ENCODE measurements at regions not wholly inside any gene's neighbourhood (a gene's known extent, or its start where the extent isn't known, plus 50 kb on each side); places are given as distances from the start of the nearest gene placed in this dataset.
A peak's percentile ranks its signal among the peaks of the same experiment; 100 is the strongest.
"Not testable (repeated sequence)": the region's sequence is repeated elsewhere in the genome, so short reads cannot be mapped to it uniquely, and the experiment has no call there.

DNA sequence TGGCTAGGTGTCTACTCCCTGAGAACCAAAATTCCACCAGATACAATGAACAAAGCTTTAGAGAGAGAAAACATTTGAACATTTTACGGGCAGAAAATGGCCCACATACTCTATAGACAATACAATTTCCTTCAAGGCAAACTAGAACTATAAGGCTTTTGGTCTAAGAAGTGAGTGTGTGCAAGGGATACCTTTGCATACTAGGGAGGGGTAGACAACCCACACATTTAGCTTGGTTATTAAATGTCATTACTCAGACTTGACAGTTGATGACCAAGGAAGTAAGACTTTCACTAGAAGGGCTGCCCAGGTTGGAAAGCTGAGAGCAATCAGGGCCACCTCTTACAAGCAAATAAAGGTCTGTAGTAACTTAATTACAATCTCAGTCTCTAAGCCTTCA lies 64.0 kb upstream of the PLEKHM1 start:
- not testable (repeated sequence) for DNase-seq (ENCODE audit: low spot score)

DNA sequence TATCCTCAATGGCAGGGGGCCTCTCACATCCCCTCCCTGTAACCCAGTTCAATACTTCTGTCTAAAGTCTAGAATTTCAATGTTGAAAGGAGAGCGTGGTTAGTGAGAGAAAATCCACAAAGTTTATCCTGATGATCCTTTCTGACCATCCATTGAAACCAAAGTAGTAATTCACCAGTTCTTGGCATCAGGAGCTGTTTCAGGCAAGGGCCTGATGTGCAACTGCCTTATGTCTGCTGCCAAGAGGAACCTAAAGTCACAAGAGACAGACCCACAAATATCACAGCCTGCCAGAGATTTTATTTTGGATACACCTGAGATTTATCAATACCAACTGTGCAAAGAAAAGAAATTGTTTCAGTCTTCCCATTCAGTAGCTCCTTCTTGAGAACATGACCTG lies 68.3 kb upstream of the PLEKHM1 start:
- DNase-seq (ENCODE audit: low spot score): not testable (repeated sequence)

DNA sequence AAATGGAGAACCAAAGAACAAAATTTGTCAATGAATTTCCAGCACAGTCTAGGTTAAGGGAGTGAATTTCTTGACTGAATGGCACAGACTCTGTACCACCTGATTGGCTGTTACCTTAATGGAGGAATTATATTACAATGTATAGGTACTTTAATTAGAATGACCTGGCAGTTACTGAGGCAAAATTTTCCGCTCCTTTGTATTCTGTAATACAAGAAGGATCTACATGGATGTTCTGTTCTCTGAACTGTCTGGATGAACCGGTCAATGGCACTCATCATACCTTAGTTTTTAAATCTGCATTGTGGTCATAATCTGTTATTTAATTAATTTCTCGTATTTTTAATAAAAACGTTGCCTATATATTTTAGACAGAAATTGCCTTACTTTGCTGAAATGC lies 72.3 kb upstream of the PLEKHM1 start:
- DNase-seq (ENCODE audit: low spot score): not testable (repeated sequence)

DNA sequence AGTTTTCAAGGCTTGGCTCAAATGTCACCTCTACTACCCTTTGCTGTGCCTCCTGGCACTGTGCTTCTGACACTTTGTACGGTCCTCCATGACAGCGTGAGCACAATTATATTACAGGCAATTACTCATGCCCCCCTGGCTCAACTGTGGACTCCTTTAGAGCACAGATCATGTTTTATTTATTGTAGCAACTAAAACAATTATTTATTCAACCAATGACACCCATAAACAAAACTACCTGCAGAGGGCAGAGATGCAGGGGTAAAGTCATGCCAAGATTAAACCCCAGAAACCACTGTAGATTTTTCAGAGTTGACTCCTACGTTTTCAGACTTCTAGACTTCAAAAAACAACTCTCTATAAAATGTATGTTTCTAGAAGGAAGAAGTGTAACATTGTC lies 72.8 kb upstream of the PLEKHM1 start:
- not testable (repeated sequence) for DNase-seq (ENCODE audit: low spot score)

DNA sequence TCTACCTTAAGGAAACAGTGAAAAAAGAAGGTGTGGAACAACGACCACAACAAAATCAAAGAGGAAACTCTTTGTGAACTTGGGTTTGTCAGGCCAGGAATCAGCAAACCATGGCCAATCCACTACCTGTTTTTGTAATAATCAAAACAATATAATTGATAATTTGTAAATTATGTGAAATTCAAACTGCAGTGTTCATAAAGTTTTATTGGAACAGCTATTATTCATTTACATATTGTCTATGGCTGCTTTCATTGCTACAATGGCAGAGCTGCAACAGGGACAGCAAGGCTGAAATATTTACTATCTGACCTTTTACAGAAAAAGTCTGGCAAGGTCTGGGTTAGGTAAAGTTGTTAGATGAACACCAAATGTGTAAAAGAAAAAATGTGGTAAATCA lies 77.8 kb upstream of the PLEKHM1 start:
- not testable (repeated sequence) for DNase-seq (ENCODE audit: low spot score)

DNA sequence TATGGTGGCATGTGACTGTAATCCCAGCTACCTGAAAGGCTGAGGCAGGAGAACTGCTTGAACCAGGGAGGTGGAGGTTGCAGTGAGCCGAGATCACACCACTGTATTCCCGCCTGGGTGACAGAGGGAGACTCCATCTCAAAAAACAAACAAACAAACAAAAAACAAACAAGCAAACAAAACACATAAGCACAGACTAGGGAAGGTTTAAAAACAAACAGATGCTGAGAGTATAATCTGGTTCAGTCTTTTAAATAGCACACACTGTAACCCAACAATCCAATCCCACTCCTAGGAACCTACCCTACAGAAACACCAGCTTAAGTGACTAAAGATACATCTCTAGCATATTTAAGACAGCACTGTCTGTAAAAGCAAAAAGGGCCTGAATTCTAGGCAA lies 82.8 kb upstream of the PLEKHM1 start:
- not testable (repeated sequence) for DNase-seq (ENCODE audit: low spot score)

DNA sequence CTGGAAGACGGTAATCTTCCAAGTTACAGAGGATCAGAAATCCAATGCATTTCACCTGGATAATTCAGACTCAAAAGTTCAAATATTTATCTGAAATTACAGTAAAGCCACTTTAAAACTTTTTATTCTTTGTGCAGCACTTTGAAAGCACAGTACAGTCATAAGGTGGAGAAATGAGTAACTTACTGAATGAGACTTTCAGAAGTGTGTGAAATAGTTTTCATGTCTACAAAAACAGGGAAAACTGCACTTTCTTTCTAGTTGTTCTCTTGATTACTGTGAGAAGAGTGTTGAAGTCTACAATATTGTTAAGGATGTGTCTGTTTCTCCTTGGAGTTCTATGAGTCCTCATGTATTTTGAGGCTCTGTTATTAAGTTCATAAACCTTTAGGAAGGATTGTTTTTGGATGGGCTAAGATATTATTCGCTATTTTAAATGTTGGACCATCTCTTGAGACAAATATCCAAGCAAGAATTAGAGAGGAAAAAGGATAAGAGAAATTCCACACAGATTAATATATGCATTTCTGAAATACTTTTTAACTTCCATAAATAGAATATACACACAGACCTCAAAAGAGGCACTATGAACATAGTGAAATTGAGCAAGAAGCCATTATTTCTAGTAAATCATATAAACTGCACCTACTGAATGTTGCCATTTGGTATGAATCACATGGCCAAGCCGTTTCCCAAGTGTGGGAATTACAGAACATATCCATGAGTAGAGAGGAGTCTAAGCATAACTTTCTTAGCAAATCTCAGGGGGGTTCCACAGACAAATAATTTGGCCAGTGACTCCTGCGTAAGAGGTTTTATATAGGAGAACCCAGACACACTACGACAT lies 83.6 kb upstream of the PLEKHM1 start:
- peak; percentile 36 for DNase-seq (ENCODE audit: low spot score)

DNA sequence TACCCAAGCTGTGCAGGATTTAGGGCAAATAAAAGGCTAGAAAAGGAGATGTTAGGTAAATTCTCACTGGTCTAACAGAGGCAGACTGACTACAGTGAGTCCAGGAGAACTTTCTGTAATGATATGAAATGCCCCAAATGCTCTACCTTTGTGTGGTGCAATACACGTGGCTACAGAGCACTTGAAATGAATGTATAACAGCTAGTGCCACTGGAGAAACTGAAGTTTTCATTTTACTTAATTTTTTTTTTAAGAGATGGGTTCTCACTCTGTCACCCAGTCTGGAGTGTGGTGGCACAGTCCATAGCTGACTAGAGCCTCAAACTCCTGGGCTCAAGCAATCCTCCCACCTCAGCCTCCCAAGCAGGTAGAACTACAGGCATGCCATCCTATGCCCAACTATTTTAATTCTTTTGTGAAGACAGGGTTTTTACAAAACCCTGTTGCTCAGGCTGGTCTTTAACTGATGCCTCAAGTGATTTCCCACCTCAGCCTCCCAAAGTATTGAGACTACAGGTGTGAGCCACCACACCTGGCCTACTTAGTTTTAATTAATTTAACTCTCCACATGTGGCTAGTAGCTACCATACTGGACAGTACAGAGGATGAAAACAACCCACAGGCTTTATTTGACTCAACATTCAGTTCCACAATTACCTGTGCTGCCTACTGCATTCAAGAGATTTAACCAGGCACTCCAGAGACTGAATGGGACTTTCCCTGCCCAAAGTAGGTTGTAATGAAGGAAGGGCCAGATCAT lies 84.8 kb upstream of the PLEKHM1 start:
- DNase-seq (ENCODE audit: low spot score): no peak

DNA sequence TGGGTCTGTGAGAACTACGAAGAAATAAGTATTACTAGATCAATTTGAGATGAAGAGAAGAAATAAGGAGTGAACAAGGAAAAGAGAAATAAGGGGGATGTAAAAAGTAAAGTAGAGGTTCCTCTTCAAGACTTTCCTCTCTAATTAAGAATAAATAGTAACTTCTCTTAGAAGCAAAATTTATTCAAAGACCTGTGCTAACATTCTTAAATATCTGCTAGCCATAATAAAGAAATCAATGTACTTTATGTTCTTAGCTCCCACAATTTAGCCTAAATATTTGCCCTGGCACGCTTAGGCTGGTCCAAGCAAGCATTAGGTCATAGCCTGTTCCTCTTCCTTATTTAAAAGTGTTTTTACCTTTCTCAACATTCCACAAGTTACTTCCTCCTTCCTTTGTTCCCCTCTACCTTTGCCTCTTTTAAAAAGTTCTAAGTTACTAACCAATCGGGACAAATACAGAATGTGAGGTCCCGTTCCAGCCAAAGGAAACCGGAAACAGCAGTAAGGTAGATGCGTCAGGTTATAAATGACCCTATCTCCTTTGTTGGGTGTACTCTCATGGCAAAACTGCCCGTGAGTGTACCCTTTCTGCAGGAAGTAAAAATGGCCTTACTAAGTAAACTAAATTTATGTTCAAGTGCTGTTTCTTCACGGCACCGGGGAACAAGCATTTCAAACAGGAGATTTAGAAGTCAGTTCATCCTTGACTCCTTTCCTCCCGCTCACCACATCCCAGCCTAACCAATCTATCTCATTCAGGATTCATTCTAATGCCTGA lies 86.2 kb upstream of the PLEKHM1 start:
- DNase-seq (ENCODE audit: low spot score): not testable (repeated sequence)

DNA sequence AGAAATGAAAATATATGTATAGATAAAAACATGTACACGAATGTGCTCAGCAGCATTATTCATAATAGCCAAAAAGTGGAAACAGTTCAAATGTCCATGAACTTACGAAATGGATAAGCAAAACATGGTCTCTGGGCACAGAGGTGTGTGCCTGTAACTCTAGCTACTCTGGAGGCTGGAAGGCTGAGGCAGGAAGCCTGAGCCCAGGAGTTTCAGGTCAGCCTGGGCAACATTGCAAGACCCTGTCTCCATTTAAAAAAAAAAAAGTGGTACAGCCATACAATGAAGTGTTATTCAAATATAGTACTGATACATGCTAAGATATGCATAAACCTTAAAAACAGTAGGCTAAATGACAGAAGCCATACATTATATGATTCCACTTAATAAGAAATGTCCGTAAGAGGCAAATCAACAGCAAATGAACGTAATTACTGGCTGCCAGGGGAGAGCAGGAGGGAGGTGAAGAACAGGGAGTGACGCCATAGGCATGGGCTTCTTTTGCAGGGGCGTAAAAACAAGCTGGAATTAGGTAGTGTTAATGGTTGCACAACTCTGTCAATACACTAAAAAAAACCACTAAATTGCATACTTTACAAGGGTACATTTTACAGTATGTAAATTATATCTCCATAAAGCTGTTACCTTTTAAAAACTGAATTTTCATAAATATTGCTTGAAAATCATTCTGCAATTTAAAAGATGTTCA lies 87.2 kb upstream of the PLEKHM1 start:
- DNase-seq (ENCODE audit: low spot score): no peak

DNA sequence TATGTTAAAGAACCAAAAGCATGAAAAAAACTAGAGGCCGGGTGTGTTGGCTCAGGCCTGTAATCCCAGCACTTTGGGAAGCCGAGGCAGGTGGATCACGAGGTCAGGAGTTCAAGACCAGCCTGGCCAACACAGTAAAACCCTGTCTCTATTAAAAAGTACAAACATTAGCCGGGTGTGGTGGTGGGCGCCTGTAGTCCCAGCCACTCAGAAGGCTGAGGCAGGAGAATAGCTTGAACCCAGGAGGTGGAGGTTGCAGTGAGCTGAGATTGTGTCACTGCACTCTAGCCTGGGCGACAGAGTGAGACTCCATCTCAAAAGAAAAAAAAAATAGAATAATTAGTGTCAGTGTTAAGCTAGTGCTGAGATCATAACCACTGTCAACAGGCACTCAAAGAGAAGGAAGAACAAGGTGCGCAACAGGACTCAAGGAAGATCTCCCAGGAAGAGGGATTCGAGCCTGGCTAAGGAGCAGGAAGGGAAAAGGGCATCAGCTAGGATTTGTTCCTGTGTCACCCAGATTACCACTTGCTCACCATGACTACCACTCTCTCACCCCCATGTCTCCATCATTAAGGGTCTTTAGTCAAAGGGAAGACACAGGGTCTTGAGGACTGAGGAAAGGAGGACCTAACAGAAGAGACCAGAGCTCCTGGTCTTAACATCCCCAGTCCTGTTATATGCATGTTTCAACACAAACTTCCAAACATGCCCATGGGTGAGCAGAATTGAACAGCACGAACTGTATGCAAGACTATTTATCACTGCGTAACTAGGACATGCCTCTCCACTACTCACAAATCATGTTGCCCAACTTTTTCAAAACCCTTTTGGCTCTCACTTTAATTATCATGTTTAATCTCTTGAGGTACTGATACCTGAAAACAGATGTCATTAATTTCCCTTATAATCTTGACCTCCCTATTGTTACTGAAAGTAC lies 88.3 kb upstream of the PLEKHM1 start:
- DNase-seq (ENCODE audit: low spot score): no peak

DNA sequence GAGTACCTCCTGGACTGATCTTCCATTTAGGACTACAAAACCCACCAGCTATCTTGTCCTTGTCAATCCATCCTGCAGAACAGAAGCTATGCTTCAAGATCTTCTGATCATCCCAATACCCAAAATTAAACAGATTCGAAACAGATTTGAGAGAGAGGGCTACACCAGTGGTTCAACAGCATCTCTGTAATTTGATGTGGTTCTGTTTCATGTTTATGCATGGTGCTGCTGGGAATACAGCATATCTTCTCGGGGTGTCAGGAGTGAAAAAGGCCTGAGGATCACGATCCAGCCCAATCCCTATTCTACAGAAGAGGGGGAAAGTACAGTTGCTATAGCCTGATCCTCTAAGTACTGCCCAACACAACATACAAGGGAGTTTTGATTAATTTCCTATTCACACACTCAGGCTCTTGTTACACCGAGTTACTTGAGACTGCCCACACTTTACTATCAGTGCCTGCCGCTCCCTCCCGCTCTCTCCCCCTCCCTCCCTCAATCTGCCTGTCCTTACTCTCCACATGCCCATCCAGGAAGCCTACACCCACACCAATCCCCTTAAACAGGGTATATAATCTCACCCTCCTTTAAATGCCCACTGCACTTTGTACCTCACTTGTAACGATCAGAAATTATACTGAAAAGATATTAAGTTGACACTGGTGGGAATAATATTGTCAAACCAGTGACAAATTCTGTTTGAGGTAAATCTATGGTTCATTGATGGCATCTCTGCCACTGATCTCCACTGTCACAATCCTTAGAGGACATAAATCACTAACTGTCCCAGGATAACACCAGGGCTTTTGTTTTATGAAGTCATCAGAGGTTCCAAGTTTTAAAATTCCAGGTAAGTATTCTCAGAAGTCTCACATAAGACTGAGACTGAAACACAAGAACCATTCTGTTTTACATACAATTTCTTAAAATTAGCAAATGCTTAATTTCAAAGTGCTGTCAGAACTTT lies 89.3 kb upstream of the PLEKHM1 start:
- no peak for DNase-seq (ENCODE audit: low spot score)

DNA sequence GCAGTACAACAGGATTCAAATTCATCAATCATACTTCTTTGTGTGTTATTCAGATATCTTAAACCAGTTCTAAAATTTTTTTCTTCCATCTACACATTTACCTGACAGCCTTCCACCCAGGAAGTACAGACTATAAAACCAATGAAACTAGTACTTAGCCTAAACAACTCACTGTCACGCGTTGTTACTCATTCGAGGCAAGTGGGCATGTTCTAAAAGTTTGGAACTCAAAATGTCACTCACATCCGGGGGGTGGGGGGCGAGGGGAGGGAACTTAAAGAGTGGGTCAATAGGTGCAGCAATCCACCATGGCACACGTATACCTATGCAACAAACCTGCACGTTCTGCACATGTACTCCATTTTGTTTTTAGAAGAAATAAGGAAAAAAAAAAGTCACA lies 90.4 kb upstream of the PLEKHM1 start:
- no peak for DNase-seq (ENCODE audit: low spot score)

DNA sequence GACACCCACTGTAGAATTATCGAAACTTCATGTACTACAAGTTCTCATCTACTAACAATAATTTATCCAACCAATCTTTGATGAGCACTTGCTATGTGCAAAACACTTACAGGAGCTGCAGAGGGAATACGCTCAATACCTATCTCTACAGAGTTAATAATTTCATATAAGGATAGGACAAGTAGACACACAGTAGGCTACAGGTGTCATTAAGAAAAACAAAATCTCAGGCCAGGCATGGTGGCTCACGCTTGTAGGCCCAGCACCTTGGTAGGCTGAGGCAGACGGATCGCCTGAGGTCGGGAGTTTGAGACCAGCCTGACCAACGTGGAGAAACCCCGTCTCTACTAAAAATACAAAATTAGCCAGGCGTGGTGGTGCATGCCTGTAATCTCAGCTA lies 91.3 kb upstream of the PLEKHM1 start:
- no peak for DNase-seq (ENCODE audit: low spot score)

DNA sequence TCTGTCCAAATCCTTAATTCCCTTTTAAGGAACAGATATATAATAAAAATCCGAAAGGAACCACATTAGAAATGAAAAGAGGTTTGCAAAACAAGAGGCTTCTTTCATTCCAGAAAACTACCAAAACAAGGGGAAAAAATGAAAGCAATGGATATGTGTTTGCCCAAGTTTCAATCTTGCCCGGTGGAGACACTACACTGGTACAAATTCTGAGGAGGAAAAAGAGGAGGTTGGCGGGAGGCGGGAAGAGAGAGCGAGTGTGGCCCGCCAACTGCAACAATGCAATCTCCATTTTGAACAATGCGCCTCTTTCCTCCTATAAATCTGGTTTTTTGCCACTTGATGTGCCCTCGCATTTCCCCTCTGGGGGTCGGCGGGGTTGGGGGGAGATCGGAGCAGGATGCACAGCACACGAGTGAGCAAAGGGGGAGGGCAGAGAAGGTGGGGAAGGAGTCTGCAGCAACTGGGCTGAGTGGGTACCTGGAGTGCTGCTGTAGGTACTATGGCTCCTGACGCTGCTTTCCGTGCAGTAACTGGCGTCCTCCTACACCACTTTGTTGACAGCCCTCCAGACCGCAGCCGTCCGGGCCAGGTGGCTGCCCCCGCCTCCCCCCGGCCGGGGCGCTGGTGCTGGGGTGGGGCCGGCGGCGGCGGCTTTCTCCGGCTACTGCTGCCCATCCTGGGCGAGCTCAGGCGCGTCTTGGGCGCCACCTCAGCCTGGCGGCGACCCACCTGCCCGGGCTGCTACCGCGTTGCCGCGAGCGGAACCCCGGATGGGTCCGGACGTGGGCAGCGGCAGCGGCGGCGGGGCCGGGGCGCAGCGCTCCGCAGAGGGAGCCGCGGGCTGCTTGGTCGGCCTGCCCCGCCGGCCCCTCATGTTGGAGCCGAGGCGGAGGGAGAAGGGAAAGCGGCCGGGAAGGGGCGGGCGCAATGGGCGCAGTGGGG lies 93.8 kb upstream of the PLEKHM1 start:
- peak; percentile 26 for DNase-seq (ENCODE audit: low spot score)

DNA sequence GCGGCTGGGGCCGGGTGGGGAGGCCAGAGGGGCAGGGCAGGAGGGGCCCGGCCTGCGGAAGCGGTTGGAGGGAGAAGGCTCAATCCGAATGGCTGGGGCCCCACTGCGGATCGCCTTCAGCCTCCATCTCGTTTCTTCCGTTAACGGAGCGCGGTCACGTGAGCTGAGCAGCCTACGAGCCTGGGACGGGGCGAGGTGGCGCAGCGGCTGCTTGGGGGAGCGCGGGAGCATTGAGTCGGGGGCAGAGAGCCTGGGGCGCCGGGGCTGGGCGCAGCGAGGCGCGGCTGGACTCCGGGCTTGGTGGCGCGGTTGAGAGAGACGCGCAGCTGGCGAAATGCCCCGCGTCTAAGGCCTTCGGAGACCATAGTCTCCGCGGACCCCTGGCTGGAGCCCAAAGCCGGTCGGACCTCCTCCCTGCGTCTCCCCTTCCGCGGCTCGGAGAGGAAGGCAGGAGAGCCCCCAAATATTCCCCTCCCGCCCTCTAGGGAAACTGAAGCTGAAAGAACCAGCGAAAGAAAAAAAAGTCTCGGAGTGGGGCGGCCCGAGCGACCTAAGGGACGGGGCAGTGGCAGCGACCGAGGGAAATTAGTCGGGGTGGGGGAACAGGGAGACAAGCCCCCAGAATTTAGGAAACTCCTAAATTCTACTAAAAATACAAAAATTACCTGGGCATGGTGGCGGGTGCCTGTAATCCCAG lies 94.7 kb upstream of the PLEKHM1 start:
- peak; percentile 76 for DNase-seq (ENCODE audit: low spot score)

DNA sequence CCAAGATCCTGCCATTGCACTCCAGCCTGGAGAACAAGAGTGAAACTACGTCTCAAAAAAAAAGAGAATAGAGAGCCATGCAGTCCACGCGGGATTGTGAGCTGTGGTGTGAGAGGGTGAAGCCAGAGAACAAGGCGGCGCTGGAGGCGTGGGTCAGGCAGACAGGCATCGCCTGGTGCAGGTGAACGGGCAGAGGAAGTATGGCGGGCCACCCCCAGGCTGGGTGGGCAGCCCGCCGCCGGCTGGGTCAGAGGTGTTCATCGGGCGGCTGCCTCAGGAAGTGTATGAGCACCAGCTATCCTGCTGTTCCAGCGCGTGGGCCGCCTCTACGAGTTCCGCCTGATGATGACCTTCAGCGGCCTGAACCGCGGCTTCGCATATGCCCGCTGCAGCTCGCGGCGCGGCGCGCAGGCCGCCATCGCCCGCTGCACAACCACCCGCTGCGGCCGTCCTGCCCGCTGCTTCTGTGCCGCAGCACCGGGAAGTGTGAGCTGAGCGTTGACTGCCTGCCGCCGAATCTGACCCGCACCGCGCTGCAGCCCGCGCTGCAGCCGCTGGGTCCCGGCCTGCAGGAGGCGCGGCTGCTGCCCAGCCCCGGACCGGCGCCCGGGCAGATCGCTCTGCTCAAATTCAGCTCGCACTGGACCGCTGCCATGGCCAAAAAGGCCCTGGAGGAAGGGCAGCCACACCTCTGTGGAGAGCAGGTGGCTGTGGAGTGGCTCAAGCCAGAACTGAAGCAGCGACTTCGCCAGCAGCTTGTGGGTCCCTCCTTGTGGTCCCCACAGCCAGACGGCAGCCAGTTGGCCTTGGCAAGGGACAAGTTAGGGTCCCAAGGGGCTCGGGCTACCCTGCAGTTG lies 95.5 kb upstream of the PLEKHM1 start:
- peak; percentile 25 for DNase-seq (ENCODE audit: low spot score)

Data from GM03348 (cell line).